Progenitor cell of endocrine pancreas (in vitro differentiated cells): ENCODE measurements at regions not wholly inside any gene's neighbourhood (a gene's known extent, or its start where the extent isn't known, plus 50 kb on each side); places are given as distances from the start of the nearest gene placed in this dataset.

ENCODE experiments used
- DNase-seq: peaks from one replicate; pipeline ENCODE4 v3.0.0; 2021; ENCODE audit warnings: low spot score; ENCODE audit not compliant: unreplicated experiment
- H3K27ac Mint-ChIP-seq: 2 replicates; pipeline ENCODE4 v1.8.0; 2021; ENCODE audit warnings: mild to moderate bottlenecking, moderate library complexity, mixed read lengths
- H3K27me3 Mint-ChIP-seq: 2 replicates; pipeline ENCODE4 v1.8.0; 2021; ENCODE audit warnings: mixed read lengths
- H3K36me3 Mint-ChIP-seq: 2 replicates; pipeline ENCODE4 v1.8.0; 2022; ENCODE audit warnings: mixed read lengths; ENCODE audit not compliant: insufficient read depth
- H3K4me1 Mint-ChIP-seq: 2 replicates; pipeline ENCODE4 v1.8.0; 2021; ENCODE audit warnings: low read depth, mixed read lengths
- H3K4me3 Mint-ChIP-seq: 2 replicates; pipeline ENCODE4 v1.8.0; 2021; ENCODE audit warnings: low read depth, mild to moderate bottlenecking, moderate library complexity, mixed read lengths
- H3K9me3 Mint-ChIP-seq: 2 replicates; pipeline ENCODE4 v1.8.0; 2021; ENCODE audit warnings: low read depth, mixed read lengths
- TF ChIP-seq, protein P1 (sequence below): fragments of 200-600 bp; sonication (generic); IDR thresholded peaks from one replicate; pipeline ENCODE4 v1.5.0; 2021; ENCODE audit warnings: antibody characterized with exemption, mild to moderate bottlenecking; ENCODE audit not compliant: unreplicated experiment

- no peak for DNase-seq
- H3K9me3 Mint-ChIP-seq, result peaks cover 4% of the 10 kb centered on the region
- H3K27ac Mint-ChIP-seq, result no peak overlapping the region
- TF ChIP-seq, protein P1, sequence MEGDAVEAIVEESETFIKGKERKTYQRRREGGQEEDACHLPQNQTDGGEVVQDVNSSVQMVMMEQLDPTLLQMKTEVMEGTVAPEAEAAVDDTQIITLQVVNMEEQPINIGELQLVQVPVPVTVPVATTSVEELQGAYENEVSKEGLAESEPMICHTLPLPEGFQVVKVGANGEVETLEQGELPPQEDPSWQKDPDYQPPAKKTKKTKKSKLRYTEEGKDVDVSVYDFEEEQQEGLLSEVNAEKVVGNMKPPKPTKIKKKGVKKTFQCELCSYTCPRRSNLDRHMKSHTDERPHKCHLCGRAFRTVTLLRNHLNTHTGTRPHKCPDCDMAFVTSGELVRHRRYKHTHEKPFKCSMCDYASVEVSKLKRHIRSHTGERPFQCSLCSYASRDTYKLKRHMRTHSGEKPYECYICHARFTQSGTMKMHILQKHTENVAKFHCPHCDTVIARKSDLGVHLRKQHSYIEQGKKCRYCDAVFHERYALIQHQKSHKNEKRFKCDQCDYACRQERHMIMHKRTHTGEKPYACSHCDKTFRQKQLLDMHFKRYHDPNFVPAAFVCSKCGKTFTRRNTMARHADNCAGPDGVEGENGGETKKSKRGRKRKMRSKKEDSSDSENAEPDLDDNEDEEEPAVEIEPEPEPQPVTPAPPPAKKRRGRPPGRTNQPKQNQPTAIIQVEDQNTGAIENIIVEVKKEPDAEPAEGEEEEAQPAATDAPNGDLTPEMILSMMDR, result no peak
- no peaks in the 10 kb centered on the region for H3K36me3 Mint-ChIP-seq
- H3K4me3 Mint-ChIP-seq, result no peak overlapping the region
- H3K27me3 Mint-ChIP-seq, result no peaks in the 10 kb centered on the region
- no peaks in the 10 kb centered on the region for H3K4me1 Mint-ChIP-seq
Measured at GRCh38 chr13:85879014-85879413, 79.8 kb upstream of the SLITRK6 start.

- H3K9me3 Mint-ChIP-seq, result no peaks in the 10 kb centered on the region
- DNase-seq, result no peak
- no peaks in the 10 kb centered on the region for H3K36me3 Mint-ChIP-seq
- no peak overlapping the region for H3K27ac Mint-ChIP-seq
- TF ChIP-seq, protein P1, result peak; percentile 60
- H3K4me1 Mint-ChIP-seq, result no peaks in the 10 kb centered on the region
- no peaks in the 10 kb centered on the region for H3K27me3 Mint-ChIP-seq
- no peak overlapping the region for H3K4me3 Mint-ChIP-seq
Measured at GRCh38 chr13:85864963-85865530, 65.8 kb upstream of the SLITRK6 start.

GRCh38 chr13:85853901-85854663 lies 54.9 kb upstream of the SLITRK6 start:
- no peak overlapping the region for H3K27ac Mint-ChIP-seq
- H3K4me3 Mint-ChIP-seq, result no peak overlapping the region
- peaks cover 23% of the 10 kb centered on the region for H3K9me3 Mint-ChIP-seq
- H3K4me1 Mint-ChIP-seq, result no peaks in the 10 kb centered on the region
- H3K27me3 Mint-ChIP-seq, result no peaks in the 10 kb centered on the region
- TF ChIP-seq, protein P1, result no peak
- no peaks in the 10 kb centered on the region for H3K36me3 Mint-ChIP-seq
- no peak for DNase-seq

- Mint-ChIP-seq H3K9me3 (peaks cover 24% of the 10 kb centered on the region), H3K36me3 (no peaks in the 10 kb centered on the region), H3K27me3 (no peaks in the 10 kb centered on the region), H3K4me1 (no peaks in the 10 kb centered on the region), H3K4me3 (no peak overlapping the region), H3K27ac (no peak overlapping the region)
- no peak for DNase-seq
- TF ChIP-seq, protein P1, result no peak
Measured at GRCh38 chr13:85853161-85853894, 54.1 kb upstream of the SLITRK6 start.
